Activated naive CD8-positive, alpha-beta T cell treated with anti-CD3 and anti-CD28 coated beads for 36 hours (primary cell): ENCODE measurements at regions not wholly inside any gene's neighbourhood (a gene's known extent, or its start where the extent isn't known, plus 50 kb on each side); places are given as distances from the start of the nearest gene placed in this dataset.

Experiments used
- DNase-seq: peaks from one replicate; pipeline ENCODE4 v3.0.0; 2021
- H3K27ac Mint-ChIP-seq: one replicate; pipeline ENCODE4 v1.8.0; 2022; ENCODE audit warnings: mild to moderate bottlenecking, moderate library complexity, mixed read lengths
- H3K27me3 Mint-ChIP-seq: one replicate; pipeline ENCODE4 v1.8.0; 2022; ENCODE audit warnings: mild to moderate bottlenecking, mixed read lengths
- H3K36me3 Mint-ChIP-seq: one replicate; pipeline ENCODE4 v1.8.0; 2021; ENCODE audit warnings: mild to moderate bottlenecking, mixed read lengths
- H3K4me1 Mint-ChIP-seq: one replicate; pipeline ENCODE4 v1.8.0; 2021; ENCODE audit warnings: mixed read lengths
- H3K4me3 Mint-ChIP-seq: one replicate; pipeline ENCODE4 v1.8.0; 2022; ENCODE audit warnings: mild to moderate bottlenecking, moderate library complexity, mixed read lengths
- H3K9me3 Mint-ChIP-seq: one replicate; pipeline ENCODE4 v1.8.0; 2022; ENCODE audit warnings: mixed read lengths

DNA sequence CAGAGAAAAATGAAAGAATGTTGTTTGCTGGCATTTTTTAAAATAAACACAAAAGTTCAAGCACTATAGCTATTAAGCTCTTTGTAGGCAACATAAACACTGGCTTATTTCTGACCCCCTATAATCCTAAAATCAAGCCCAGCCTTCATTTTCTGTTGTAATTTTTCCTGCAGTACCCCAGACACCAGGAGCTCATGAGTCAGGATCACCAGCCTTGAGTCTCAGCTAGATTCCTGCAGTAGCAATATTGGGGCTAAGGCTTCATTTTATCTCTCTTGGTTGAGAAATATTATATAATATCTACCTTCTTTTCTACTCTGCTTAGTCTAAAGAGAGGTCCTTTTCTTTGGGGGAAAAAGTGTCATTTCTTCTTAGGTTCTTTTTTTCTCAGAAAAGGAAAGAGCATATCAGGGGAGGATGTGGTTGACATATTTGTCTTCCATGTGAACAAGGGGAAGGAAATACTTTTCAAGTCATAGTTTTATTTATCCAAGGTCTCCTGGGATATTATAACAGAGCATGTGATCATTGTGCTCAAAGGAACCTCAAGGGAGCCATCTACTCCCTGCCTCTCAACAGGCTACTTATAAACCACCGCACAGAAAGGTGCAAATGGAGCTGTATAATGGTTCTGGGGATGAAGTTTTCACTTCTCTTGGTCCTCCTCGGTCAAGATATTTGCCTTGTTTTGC is 678.3 kb upstream of the NR3C2 start:
- Mint-ChIP-seq H3K27me3 (no peaks in the 10 kb centered on the region), H3K36me3 (no peaks in the 10 kb centered on the region), H3K4me3 (no peak overlapping the region), H3K4me1 (no peaks in the 10 kb centered on the region), H3K27ac (no peak overlapping the region), H3K9me3 (no peaks in the 10 kb centered on the region)
- no peak for DNase-seq

DNA sequence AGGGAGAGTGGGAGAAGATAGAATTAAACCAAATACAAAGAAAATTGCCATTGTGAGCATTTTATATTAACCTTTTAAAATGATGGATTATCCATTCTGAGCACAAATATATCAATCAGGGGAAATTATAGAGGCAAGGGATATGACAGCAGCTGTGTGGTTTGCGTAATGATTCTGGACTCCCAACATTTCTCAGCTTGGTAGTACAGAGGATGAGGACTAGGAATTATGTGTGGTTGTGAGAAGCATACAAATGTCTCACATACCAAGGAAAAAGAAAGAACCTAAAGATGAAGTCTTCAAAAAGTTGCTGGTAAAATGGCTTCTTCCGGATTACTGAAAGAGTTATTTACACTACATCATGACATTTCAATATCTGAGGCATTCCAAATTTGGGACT is 674.6 kb upstream of the NR3C2 start:
- H3K4me1 Mint-ChIP-seq = no peaks in the 10 kb centered on the region
- no peak overlapping the region for H3K27ac Mint-ChIP-seq
- no peak overlapping the region for H3K4me3 Mint-ChIP-seq
- no peaks in the 10 kb centered on the region for H3K36me3 Mint-ChIP-seq
- H3K9me3 Mint-ChIP-seq = no peaks in the 10 kb centered on the region
- no peak for DNase-seq
- peaks cover 6% of the 10 kb centered on the region for H3K27me3 Mint-ChIP-seq

DNA sequence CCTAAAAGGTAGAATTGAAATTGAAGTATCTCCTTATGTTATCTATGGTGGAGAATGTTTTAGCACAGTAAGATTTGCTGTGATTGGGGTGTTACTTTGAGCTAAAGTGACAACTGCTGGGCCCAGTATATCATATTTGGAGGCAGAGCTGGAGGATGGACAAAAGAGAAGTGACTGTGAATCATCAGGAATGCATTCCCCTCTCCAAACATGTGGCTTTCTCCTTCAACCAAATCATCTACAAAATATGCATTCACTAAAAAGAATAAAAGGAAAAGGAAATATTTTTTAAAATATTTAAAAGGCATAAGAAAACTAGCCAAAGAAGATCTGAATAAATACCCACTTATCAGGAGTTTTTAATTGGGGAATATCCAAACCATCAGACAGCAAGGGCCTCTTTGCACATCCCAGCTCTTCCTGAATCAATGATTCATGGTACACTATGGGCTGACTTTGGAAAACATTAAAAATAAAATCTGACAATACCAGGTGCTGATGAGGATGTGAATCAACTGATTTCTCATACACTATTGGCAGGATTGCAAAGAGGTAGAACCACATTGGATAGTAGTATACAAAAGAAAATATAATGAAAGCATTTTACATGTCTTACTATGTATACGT is 671.7 kb upstream of the NR3C2 start:
- H3K36me3 Mint-ChIP-seq = no peaks in the 10 kb centered on the region
- H3K4me3 Mint-ChIP-seq = no peak overlapping the region
- H3K27me3 Mint-ChIP-seq = peaks cover 6% of the 10 kb centered on the region

DNA sequence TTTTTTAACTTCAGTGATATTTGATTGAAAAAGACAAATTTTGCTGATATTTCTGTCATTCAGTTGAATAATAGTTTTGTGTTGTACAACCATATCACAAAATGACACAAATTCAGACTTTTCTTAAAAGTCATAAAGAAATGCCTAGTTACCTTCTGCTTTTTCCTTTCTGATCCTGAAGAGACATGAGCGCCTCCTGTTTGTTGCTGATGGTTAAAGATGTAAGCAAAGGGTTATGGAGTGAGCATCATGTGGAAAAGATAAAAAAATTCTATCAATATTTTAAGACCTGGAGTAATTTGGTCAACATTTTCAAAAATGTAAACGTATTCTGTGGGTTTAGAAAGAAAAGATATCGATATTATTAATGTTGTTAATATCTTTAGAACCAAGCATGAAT is 669.9 kb upstream of the NR3C2 start:
- Mint-ChIP-seq H3K9me3 (no peaks in the 10 kb centered on the region), H3K4me3 (no peak overlapping the region), H3K27ac (no peak overlapping the region), H3K36me3 (no peaks in the 10 kb centered on the region), H3K4me1 (no peaks in the 10 kb centered on the region), H3K27me3 (peaks cover 6% of the 10 kb centered on the region)
- DNase-seq = no peak

More for the DNA sequence above, 671.7 kb upstream of the NR3C2 start:
- no peak for DNase-seq
- Mint-ChIP-seq H3K27ac (no peak overlapping the region), H3K4me1 (no peaks in the 10 kb centered on the region), H3K9me3 (no peaks in the 10 kb centered on the region)

DNA sequence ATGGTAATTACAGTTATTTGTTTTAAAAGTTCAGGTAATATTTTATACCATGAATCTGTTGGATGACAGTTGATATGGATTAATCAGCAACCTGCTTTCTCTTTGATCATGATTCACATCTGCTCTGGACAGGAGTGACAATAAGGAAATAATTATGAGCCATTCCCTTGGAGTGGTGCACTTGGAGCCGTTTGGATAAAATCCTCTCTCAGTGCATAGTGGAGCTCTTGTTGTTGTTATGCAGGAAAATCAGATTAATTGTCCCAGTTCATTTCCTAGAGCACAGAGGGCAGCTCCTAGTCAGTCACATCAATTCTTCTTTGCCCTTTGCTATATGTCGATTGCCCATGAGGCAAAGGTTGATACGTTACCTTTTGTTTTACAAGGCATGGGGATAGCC is 668.3 kb upstream of the NR3C2 start:
- DNase-seq = no peak
- Mint-ChIP-seq H3K4me1 (no peaks in the 10 kb centered on the region), H3K36me3 (no peaks in the 10 kb centered on the region), H3K27ac (no peak overlapping the region), H3K27me3 (peaks cover 6% of the 10 kb centered on the region), H3K9me3 (no peaks in the 10 kb centered on the region), H3K4me3 (no peak overlapping the region)

DNA sequence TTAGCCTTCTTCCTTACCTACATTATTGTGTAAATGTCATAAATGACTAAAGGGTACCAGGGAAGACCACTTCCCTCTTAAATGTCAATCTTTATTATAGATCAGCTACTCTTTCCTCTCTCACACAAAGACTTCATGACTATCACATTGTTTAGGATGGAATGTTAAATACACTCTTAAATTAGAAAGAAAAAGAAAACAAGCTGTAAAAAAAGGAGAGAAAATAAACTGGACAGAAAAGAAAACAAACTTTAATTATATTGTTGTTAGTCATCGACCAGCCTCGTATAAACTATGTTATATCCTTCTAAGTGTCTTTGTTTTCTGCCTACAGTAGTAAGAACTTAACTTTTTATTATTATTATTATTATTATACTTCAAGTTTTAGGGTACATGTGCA is 666.4 kb upstream of the NR3C2 start:
- DNase-seq = no peak
- Mint-ChIP-seq H3K27me3 (peaks cover 3% of the 10 kb centered on the region), H3K9me3 (no peaks in the 10 kb centered on the region), H3K4me1 (no peaks in the 10 kb centered on the region), H3K4me3 (no peak overlapping the region), H3K36me3 (no peaks in the 10 kb centered on the region), H3K27ac (no peak overlapping the region)

DNA sequence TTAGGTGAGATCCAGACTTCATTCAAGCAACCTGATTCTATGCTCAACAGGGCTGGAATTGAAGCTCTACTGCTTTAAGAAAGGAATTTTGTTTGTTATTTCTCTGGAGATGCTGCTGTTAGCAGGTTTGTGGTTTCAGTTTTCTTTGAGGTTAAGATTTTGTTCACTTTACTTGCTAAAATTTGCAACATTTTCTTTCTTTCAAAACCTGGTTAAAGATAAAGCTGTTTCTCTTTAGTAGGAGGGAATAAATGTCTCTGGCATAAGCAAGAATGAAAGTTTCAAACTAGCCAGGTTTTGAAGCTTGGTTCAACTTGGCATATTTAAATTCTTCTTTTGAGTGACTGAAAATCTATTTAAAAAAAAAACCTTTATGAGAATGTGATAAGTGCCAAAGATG is 660.6 kb upstream of the NR3C2 start:
- H3K36me3 Mint-ChIP-seq = no peaks in the 10 kb centered on the region
- H3K4me3 Mint-ChIP-seq = no peak overlapping the region
- peaks cover 3% of the 10 kb centered on the region for H3K27me3 Mint-ChIP-seq
- H3K27ac Mint-ChIP-seq = no peak overlapping the region
- no peaks in the 10 kb centered on the region for H3K4me1 Mint-ChIP-seq
- no peak for DNase-seq
- H3K9me3 Mint-ChIP-seq = peaks cover 3% of the 10 kb centered on the region

DNA sequence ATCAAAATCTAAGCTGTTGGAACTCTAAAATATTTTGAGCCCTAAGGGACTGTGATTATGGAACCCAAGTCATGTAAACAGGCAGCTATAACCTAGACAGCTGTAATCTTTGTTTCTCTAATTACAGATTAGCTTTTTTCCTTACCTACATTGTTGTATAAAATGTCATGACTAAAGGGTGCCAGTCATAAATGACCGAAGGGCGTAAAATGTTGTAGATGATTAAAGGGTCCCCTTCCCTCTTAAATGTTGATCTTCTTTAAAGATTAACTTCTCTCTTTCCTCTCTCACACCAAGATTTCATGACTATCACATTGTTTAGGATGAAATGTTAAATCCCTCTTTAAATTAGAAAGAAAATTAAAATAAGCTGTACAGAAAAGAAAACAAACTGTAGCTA is 659.4 kb upstream of the NR3C2 start:
- Mint-ChIP-seq H3K36me3 (no peaks in the 10 kb centered on the region), H3K9me3 (peaks cover 3% of the 10 kb centered on the region), H3K27ac (no peak overlapping the region), H3K4me3 (no peak overlapping the region), H3K27me3 (peaks cover 3% of the 10 kb centered on the region), H3K4me1 (no peaks in the 10 kb centered on the region)
- DNase-seq = no peak

DNA sequence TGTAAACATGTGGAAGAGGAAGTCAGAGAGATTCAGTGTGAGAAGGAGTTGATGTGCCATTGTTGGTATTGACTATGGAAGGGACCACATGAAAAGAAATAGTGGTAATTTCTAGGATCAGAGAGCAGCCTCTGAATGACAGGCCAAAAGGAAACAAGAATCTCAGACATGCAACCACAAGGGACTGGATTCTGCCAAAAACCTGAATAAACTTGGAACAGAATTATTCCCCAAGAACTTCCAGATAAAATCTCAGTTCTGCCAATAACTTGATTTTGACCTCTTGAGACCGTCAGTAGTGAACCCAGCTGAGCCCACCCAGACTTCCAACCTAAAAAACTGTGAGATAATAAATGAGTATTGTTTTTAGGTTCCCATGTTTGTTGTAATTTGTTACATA is 653.6 kb upstream of the NR3C2 start:
- no peak overlapping the region for H3K4me3 Mint-ChIP-seq
- no peaks in the 10 kb centered on the region for H3K27me3 Mint-ChIP-seq
- H3K4me1 Mint-ChIP-seq = no peaks in the 10 kb centered on the region
- DNase-seq = no peak
- no peak overlapping the region for H3K27ac Mint-ChIP-seq
- H3K36me3 Mint-ChIP-seq = no peaks in the 10 kb centered on the region
- H3K9me3 Mint-ChIP-seq = peaks cover 15% of the 10 kb centered on the region

DNA sequence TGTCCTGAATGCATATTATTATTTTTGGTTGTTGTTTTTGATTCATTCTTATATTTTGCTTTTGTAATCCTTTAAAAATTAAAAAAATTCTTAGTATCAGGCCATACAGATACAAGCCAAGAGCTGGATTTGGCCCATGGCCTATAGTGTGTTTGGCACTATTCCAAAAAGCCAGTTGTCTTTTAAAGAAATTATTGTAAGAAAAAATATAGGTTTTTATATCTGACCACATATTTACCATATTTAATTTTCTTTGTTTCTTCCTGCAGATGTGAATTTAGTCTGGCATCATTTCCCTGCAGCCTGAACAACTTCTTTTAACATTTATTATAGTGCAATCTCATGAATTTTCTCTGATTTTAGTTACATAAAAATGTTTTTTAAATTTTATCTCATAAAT is 652.8 kb upstream of the NR3C2 start:
- H3K4me1 Mint-ChIP-seq = no peaks in the 10 kb centered on the region

DNA sequence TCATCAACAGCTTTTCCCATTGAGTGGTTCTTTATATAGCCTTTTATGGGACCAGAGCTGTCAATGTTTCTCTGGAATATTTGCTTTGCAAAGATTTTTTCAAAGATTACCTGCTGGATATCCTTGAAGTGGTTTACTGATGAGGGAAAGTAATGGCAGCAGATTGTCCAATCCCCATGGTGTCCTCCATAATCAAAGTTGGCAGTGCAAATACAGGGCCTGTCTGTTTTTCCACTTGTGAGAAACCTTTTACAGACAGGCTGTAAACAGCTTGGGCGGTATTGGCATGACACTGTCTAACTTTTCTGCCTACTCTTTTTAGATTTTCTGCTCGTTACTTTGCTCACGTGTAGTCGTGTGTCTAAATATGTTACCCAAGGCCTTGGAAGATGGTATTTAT is 641.9 kb upstream of the NR3C2 start:
- DNase-seq = no peak
- Mint-ChIP-seq H3K4me3 (no peak overlapping the region), H3K27me3 (no peaks in the 10 kb centered on the region), H3K27ac (no peak overlapping the region), H3K36me3 (no peaks in the 10 kb centered on the region), H3K9me3 (peaks cover 5% of the 10 kb centered on the region), H3K4me1 (no peaks in the 10 kb centered on the region)

More for the DNA sequence above, 652.8 kb upstream of the NR3C2 start:
- Mint-ChIP-seq H3K36me3 (no peaks in the 10 kb centered on the region), H3K27ac (no peak overlapping the region), H3K4me3 (no peak overlapping the region), H3K27me3 (no peaks in the 10 kb centered on the region), H3K9me3 (peaks cover 17% of the 10 kb centered on the region)
- DNase-seq = no peak

DNA sequence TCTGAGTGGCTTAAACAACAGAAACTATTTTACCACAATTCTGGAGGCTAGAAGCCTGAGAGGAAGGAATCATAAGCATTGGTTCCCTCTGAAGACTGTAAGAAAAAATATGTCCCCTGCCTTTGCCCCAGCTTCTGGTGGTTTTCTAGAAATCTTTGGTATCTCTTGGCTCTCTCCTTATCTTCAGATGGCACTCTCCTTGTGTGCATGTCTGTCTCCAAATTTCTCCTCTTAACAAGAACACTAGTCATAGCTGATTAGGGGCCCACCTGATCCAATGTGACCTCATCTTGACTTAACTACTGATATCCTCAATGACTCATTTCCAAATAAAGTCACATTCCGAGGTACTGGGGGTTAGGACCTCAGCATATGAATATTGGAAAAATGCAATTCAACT is 635.0 kb upstream of the NR3C2 start:
- no peak for DNase-seq
- no peaks in the 10 kb centered on the region for H3K27me3 Mint-ChIP-seq
- peaks cover 2% of the 10 kb centered on the region for H3K9me3 Mint-ChIP-seq
- no peaks in the 10 kb centered on the region for H3K4me1 Mint-ChIP-seq
- no peak overlapping the region for H3K27ac Mint-ChIP-seq
- H3K4me3 Mint-ChIP-seq = no peak overlapping the region
- H3K36me3 Mint-ChIP-seq = no peaks in the 10 kb centered on the region

DNA sequence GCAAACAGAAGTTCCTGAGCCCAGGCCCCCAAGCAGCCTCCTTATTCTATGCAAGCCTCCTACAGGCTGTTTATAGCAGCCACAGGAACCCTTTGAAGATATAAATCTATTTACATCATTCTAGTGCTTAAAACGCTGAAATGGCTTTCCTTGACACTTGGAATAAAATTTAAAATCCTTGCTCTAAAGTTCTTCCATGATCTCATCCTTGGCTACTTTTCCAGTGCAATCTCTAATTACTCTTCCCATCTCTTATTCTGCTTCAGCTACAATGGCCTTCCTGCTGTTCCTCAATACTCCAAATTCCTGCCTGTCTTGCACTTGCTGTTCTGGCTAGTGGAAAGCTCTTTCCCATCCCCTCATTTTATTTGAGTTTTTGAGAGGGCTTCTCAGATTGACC is 634.2 kb upstream of the NR3C2 start:
- Mint-ChIP-seq H3K9me3 (peaks cover 2% of the 10 kb centered on the region), H3K4me3 (no peak overlapping the region), H3K36me3 (no peaks in the 10 kb centered on the region), H3K27me3 (no peaks in the 10 kb centered on the region), H3K4me1 (no peaks in the 10 kb centered on the region), H3K27ac (no peak overlapping the region)
- DNase-seq = no peak

DNA sequence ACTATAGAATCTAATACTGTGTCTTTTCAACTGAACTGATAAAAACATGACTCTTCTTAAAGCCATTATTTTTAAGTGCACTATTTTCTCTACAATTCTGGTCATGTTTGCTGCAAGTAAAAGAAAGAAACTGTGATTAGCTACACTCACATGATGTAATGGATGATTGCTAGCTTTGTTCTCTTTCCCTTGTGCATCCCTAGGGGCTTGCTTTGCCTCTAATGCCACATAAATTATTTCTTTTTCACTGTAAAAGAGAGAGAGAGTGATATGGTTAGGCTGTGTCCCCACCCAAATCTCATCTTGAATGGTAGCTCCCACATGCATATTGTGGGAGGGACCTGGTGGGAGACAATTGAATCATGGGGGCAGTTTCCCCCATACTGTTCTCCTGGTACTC is 630.2 kb upstream of the NR3C2 start:
- Mint-ChIP-seq H3K4me3 (no peak overlapping the region), H3K9me3 (peaks cover 6% of the 10 kb centered on the region), H3K4me1 (no peaks in the 10 kb centered on the region), H3K27ac (no peak overlapping the region), H3K27me3 (peaks cover 4% of the 10 kb centered on the region), H3K36me3 (no peaks in the 10 kb centered on the region)
- DNase-seq = no peak

DNA sequence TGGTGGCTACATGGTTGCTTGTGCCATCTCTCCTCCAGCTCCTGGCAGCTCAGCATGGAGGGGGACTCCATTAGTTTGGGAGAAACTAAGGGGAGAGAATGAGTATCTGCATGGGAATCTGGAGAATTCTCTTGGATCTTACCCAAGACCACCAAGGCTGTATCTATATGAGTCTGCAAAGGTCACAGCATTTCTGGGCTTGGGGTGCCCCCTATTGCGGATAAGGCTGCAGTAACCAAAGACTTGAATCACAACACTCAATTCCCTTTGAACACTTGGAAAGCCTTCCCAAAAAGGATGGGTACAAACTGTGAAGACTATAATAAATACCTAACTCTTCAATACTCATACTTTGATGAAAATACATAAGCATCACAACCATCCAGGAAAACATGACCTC is 623.5 kb upstream of the NR3C2 start:
- peaks cover 13% of the 10 kb centered on the region for H3K27me3 Mint-ChIP-seq
- no peak overlapping the region for H3K27ac Mint-ChIP-seq
- H3K36me3 Mint-ChIP-seq = no peaks in the 10 kb centered on the region
- H3K4me3 Mint-ChIP-seq = no peak overlapping the region
- no peak for DNase-seq
- peaks cover 9% of the 10 kb centered on the region for H3K9me3 Mint-ChIP-seq
- H3K4me1 Mint-ChIP-seq = no peaks in the 10 kb centered on the region

DNA sequence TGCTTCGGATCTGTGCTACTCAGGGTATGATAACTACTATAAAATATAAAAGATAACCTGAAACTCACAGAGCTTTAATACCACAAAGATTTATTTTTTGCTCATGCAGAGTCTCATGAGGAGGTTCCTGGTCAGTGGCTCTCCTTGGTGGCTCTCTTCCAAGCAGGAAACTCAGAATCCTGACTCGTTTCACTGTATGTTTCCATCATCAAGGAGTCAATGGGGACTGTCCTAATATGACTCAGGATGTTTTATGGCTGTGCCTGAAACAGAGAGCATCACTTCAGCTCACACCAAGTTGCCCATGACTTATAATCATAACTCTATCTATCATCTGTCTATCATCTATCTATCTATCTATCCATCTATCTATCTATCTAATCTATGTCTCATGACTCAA is 620.8 kb upstream of the NR3C2 start:
- Mint-ChIP-seq H3K27me3 (peaks cover 9% of the 10 kb centered on the region), H3K27ac (no peak overlapping the region), H3K4me3 (no peak overlapping the region), H3K9me3 (peaks cover 7% of the 10 kb centered on the region), H3K36me3 (no peaks in the 10 kb centered on the region), H3K4me1 (no peaks in the 10 kb centered on the region)
- no peak for DNase-seq
